SK-N-SH treated with all-trans-retinoic acid at 6 μM for 48 hours (cell line): ENCODE measurements at regions not wholly inside any gene's neighbourhood (a gene's known extent, or its start where the extent isn't known, plus 50 kb on each side); places are given as distances from the start of the nearest gene placed in this dataset.

Source experiments
- ATAC-seq: fragments of 200-7000 bp; cut with Tn5 transposase; 3 replicates; pipeline ENCODE4 v1.9.1; 2020; ENCODE audit warnings: mild to moderate bottlenecking, moderate library complexity
- ARNTL ChIP-seq: fragments of 450-650 bp; formaldehyde crosslinking; IDR thresholded peaks from 2 replicates; pipeline ENCODE4 v1.5.0; 2020; ENCODE audit warnings: low read depth, mild to moderate bottlenecking, moderate library complexity, borderline replicate concordance
- BACH2 ChIP-seq: fragments of 250-450 bp; sonication (Bioruptor Pico); IDR thresholded peaks from 2 replicates; pipeline ENCODE4 v1.9.0; 2021; ENCODE audit warnings: mild to moderate bottlenecking, borderline replicate concordance
- CREB5 ChIP-seq: fragments of 250-450 bp; sonication (Bioruptor Pico); IDR thresholded peaks from 2 replicates; pipeline ENCODE4 v1.5.1; 2020; ENCODE audit warnings: low read depth, mild to moderate bottlenecking, moderate library complexity
- CSDC2 ChIP-seq: fragments of 250-450 bp; sonication (Bioruptor Pico); IDR thresholded peaks from 2 replicates; pipeline ENCODE4 v1.5.0; 2020; ENCODE audit warnings: mild to moderate bottlenecking, moderate library complexity
- CSRNP3 ChIP-seq: fragments of 250-450 bp; sonication (Bioruptor Pico); IDR thresholded peaks from 2 replicates; pipeline ENCODE4 v1.5.1; 2021; ENCODE audit warnings: mild to moderate bottlenecking, moderate library complexity
- ESRRG ChIP-seq: fragments of 250-450 bp; sonication (Bioruptor Pico); IDR thresholded peaks from 2 replicates; pipeline ENCODE4 v1.6.1; 2021; ENCODE audit warnings: mild to moderate bottlenecking
- GLIS3 ChIP-seq: fragments of 250-450 bp; sonication (Bioruptor Pico); IDR thresholded peaks from 2 replicates; pipeline ENCODE4 v1.5.0; 2020; ENCODE audit warnings: mild to moderate bottlenecking, moderate library complexity
- ISL1 ChIP-seq: fragments of 250-450 bp; sonication (Bioruptor Pico); IDR thresholded peaks from 2 replicates; pipeline ENCODE4 v2.1.2; 2022; ENCODE audit warnings: mild to moderate bottlenecking, moderate library complexity
- OSR1 ChIP-seq: fragments of 250-450 bp; sonication (Bioruptor Pico); IDR thresholded peaks from 2 replicates; pipeline ENCODE4 v1.8.0; 2022; ENCODE audit warnings: moderate library complexity, mild to moderate bottlenecking, inconsistent platforms
- PPARA ChIP-seq: fragments of 250-450 bp; sonication (Bioruptor Pico); IDR thresholded peaks from 2 replicates; pipeline ENCODE4 v1.5.0; 2020; ENCODE audit warnings: mild to moderate bottlenecking, borderline replicate concordance
- SNAI2 ChIP-seq: fragments of 250-450 bp; sonication (Bioruptor Pico); IDR thresholded peaks from 2 replicates; pipeline ENCODE4 v1.5.0; 2020; ENCODE audit warnings: mild to moderate bottlenecking, moderate library complexity
- TCF4 ChIP-seq: fragments of 250-450 bp; sonication (Bioruptor Pico); IDR thresholded peaks from 2 replicates; pipeline ENCODE4 v1.8.0; 2021; ENCODE audit warnings: mild to moderate bottlenecking, moderate library complexity, borderline replicate concordance
- TOX ChIP-seq: fragments of 250-450 bp; sonication (Bioruptor Pico); IDR thresholded peaks from 2 replicates; pipeline ENCODE4 v1.8.0; 2021; ENCODE audit warnings: mild to moderate bottlenecking, moderate library complexity, borderline replicate concordance
- ZC3H10 ChIP-seq: fragments of 250-450 bp; sonication (Bioruptor Pico); IDR thresholded peaks from 2 replicates; pipeline ENCODE4 v1.5.1; 2021; ENCODE audit warnings: mild to moderate bottlenecking, moderate library complexity
- ZFP3 ChIP-seq: fragments of 250-450 bp; sonication (Bioruptor Pico); IDR thresholded peaks from 2 replicates; pipeline ENCODE4 v1.5.0; 2020; ENCODE audit warnings: mild to moderate bottlenecking, moderate library complexity
- ZFP30 ChIP-seq: fragments of 450-650 bp; formaldehyde crosslinking; IDR thresholded peaks from 2 replicates; pipeline ENCODE4 v1.5.0; 2022; ENCODE audit warnings: mild to moderate bottlenecking, moderate library complexity
- ZNF565 ChIP-seq: fragments of 450-650 bp; formaldehyde crosslinking; conservative IDR thresholded peaks from 2 replicates; pipeline ENCODE4 v1.5.0; 2020; ENCODE audit warnings: low read depth, mild to moderate bottlenecking, moderate library complexity
- ZNF70 ChIP-seq: fragments of 450-650 bp; formaldehyde crosslinking; IDR thresholded peaks from 2 replicates; pipeline ENCODE4 v1.5.0; 2020; ENCODE audit warnings: mild to moderate bottlenecking, moderate library complexity
- TF ChIP-seq, protein P1 (sequence below): fragments of 250-450 bp; sonication (Bioruptor Pico); IDR thresholded peaks from 2 replicates; pipeline ENCODE4 v1.5.0; 2020; ENCODE audit warnings: mild to moderate bottlenecking, moderate library complexity
- TF ChIP-seq, protein P2 (sequence below): fragments of 250-450 bp; sonication (Bioruptor Pico); IDR thresholded peaks from 2 replicates; pipeline ENCODE4 v1.8.0; 2020; ENCODE audit warnings: mild to moderate bottlenecking, moderate library complexity, borderline replicate concordance
- TF ChIP-seq, protein P3 (sequence below): fragments of 250-450 bp; sonication (Bioruptor Pico); IDR thresholded peaks from 2 replicates; pipeline ENCODE4 v1.8.0; 2021; ENCODE audit warnings: low read depth, mild to moderate bottlenecking, moderate library complexity, borderline replicate concordance

DNA sequence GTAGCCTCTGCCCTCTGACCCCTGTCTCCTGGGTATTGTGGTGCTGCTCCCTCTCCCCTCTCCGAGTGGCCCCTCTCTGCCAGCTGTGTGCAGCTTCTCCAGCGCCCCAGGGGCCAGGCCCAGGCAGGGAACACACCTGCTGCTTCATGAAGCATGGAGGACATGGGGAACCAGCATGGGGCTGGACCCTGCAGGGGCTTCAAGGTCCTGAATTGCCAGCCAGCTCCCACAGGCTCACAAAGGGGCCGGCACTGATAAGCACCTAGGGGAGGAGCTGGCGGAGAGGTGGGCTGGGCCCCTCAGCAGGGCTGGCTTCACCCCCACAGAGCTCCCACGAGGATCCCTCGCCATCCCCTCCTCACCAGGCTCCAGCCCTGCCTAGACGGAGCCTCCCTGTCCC, 77.4 kb upstream of the GPC1 start:
- TF ChIP-seq ZFP30 (CRISPR knock-in tag), result no peak
- TF ChIP-seq, protein P1, sequence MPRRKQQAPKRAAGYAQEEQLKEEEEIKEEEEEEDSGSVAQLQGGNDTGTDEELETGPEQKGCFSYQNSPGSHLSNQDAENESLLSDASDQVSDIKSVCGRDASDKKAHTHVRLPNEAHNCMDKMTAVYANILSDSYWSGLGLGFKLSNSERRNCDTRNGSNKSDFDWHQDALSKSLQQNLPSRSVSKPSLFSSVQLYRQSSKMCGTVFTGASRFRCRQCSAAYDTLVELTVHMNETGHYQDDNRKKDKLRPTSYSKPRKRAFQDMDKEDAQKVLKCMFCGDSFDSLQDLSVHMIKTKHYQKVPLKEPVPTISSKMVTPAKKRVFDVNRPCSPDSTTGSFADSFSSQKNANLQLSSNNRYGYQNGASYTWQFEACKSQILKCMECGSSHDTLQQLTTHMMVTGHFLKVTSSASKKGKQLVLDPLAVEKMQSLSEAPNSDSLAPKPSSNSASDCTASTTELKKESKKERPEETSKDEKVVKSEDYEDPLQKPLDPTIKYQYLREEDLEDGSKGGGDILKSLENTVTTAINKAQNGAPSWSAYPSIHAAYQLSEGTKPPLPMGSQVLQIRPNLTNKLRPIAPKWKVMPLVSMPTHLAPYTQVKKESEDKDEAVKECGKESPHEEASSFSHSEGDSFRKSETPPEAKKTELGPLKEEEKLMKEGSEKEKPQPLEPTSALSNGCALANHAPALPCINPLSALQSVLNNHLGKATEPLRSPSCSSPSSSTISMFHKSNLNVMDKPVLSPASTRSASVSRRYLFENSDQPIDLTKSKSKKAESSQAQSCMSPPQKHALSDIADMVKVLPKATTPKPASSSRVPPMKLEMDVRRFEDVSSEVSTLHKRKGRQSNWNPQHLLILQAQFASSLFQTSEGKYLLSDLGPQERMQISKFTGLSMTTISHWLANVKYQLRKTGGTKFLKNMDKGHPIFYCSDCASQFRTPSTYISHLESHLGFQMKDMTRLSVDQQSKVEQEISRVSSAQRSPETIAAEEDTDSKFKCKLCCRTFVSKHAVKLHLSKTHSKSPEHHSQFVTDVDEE, result no peak
- TF ChIP-seq PPARA (CRISPR knock-in tag), result no peak
- no peak for TF ChIP-seq CSRNP3 (CRISPR knock-in tag)
- TF ChIP-seq TOX (CRISPR knock-in tag), result no peak
- TF ChIP-seq, protein P2, sequence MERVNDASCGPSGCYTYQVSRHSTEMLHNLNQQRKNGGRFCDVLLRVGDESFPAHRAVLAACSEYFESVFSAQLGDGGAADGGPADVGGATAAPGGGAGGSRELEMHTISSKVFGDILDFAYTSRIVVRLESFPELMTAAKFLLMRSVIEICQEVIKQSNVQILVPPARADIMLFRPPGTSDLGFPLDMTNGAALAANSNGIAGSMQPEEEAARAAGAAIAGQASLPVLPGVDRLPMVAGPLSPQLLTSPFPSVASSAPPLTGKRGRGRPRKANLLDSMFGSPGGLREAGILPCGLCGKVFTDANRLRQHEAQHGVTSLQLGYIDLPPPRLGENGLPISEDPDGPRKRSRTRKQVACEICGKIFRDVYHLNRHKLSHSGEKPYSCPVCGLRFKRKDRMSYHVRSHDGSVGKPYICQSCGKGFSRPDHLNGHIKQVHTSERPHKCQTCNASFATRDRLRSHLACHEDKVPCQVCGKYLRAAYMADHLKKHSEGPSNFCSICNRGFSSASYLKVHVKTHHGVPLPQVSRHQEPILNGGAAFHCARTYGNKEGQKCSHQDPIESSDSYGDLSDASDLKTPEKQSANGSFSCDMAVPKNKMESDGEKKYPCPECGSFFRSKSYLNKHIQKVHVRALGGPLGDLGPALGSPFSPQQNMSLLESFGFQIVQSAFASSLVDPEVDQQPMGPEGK (CRISPR knock-in tag), result no peak
- TF ChIP-seq ZNF70, result no peak
- no peak for TF ChIP-seq CREB5 (CRISPR knock-in tag)
- TF ChIP-seq, protein P3, sequence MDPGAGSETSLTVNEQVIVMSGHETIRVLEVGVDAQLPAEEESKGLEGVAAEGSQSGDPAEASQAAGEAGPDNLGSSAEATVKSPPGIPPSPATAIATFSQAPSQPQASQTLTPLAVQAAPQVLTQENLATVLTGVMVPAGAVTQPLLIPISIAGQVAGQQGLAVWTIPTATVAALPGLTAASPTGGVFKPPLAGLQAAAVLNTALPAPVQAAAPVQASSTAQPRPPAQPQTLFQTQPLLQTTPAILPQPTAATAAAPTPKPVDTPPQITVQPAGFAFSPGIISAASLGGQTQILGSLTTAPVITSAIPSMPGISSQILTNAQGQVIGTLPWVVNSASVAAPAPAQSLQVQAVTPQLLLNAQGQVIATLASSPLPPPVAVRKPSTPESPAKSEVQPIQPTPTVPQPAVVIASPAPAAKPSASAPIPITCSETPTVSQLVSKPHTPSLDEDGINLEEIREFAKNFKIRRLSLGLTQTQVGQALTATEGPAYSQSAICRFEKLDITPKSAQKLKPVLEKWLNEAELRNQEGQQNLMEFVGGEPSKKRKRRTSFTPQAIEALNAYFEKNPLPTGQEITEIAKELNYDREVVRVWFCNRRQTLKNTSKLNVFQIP (CRISPR knock-in tag), result no peak
- TF ChIP-seq ZFP3 (CRISPR knock-in tag), result no peak
- no peak for TF ChIP-seq TCF4 (CRISPR knock-in tag)
- no peak for TF ChIP-seq BACH2 (CRISPR knock-in tag)
- no peak for TF ChIP-seq OSR1
- no peak for TF ChIP-seq CSDC2 (CRISPR knock-in tag)
- no peak for TF ChIP-seq ISL1 (CRISPR knock-in tag)
- no peak for TF ChIP-seq ESRRG (CRISPR knock-in tag)
- no peak for ATAC-seq

DNA sequence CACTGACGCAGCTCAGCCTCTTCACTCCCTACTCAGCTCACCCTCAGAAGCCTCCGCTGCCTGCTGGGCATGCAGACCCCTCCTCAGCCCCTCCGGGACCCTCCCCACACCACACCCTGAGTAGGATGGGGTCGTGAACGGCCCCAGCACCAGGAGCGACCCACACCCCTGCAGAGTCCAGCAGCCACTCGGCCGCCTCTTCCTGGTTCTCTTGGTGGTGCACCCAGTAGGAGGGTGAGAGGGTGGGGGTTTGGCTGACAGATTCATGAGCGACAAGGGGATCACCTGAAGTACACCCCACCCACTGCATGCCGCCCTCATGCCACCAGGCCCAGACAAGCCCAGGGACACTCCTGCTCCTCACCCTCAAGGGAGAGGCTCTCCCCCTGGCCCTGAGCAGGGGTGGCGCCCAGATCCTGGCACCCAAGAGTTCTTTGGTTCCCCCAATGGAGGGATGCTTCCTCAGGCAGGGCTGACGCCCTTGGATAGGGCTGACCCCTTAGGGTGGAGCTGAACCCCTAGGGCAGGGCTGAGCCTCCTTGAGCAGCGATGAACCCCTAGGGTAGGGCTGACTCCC, 76.6 kb upstream of the GPC1 start:
- ATAC-seq, result no peak
- TF ChIP-seq GLIS3 (CRISPR knock-in tag) (no peak), ZNF70 (no peak), ZC3H10 (no peak), TOX (CRISPR knock-in tag) (no peak), SNAI2 (CRISPR knock-in tag) (no peak), TCF4 (CRISPR knock-in tag) (no peak), BACH2 (CRISPR knock-in tag) (no peak), ISL1 (CRISPR knock-in tag) (no peak), ZNF565 (CRISPR knock-in tag) (no peak), PPARA (CRISPR knock-in tag) (no peak), ARNTL (CRISPR knock-in tag) (no peak), ZFP3 (CRISPR knock-in tag) (no peak), ZFP30 (CRISPR knock-in tag) (no peak)
- TF ChIP-seq, protein P2 (CRISPR knock-in tag), result no peak
- TF ChIP-seq, protein P3 (CRISPR knock-in tag), result no peak
- TF ChIP-seq, protein P1, result no peak
